ENCODE measurements at regions not wholly inside any gene's neighbourhood (a gene's known extent, or its start where the extent isn't known, plus 50 kb on each side); places are given as distances from the start of the nearest gene placed in this dataset.

DNA sequence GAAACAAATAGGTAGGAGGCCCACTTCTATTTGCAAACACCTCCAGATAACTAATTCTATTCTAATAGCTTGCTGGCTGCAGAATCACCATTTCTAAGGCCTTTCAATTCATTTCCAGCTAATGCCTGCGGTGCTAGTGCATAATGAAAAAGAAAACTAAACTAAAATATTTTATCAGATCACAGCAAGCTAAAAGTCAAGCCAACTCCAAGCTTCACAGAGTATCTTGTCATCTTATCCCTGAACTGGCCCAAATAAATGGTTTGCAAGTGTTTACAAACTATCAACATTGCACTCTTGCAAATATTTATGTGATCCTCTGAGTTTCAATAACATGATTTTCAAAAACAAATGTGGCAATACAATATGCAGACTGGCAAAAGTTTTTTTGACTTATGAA is 166.0 kb downstream of the IPMK start:
- intact Hi-C loops (cut with micrococcal nuclease; ENCODE audit: unreplicated experiment) (no loop called here), in situ Hi-C loops (cut with HindIII; ENCODE audit: extremely low pct_ligation_motif_present, low pct_unique_long_range_greater_than_20kb) (no loop called here)
- no TSS peak for BruUV-seq (replicated peaks)
- H3K9me3 ChIP-seq (ENCODE audit: low read length) = no peaks in the 10 kb centered on the region
- CTCF ChIA-PET (ENCODE audit: low intra/inter-chr PET ratio, low total read pairs) = no interaction called here
- POLR2A ChIA-PET = no interaction called here
- H3K36me3 ChIP-seq (replicated peaks in 1 of 2; ENCODE audit: control insufficient read depth in 1 of 2, insufficient read depth in 2 of 2, low read length in 2 of 2) = no peaks in the 10 kb centered on the region
- TF ChIP-seq, protein P1, sequence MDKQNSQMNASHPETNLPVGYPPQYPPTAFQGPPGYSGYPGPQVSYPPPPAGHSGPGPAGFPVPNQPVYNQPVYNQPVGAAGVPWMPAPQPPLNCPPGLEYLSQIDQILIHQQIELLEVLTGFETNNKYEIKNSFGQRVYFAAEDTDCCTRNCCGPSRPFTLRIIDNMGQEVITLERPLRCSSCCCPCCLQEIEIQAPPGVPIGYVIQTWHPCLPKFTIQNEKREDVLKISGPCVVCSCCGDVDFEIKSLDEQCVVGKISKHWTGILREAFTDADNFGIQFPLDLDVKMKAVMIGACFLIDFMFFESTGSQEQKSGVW (CRISPR knock-in tag; IDR thresholded peaks at IDR 0.05; ENCODE audit: borderline replicate concordance) = no peak
- no peak for TF ChIP-seq ZFYVE20 (CRISPR knock-in tag; IDR thresholded peaks at IDR 0.05; ENCODE audit: borderline replicate concordance, low read depth)
- TF ChIP-seq, protein P2, sequence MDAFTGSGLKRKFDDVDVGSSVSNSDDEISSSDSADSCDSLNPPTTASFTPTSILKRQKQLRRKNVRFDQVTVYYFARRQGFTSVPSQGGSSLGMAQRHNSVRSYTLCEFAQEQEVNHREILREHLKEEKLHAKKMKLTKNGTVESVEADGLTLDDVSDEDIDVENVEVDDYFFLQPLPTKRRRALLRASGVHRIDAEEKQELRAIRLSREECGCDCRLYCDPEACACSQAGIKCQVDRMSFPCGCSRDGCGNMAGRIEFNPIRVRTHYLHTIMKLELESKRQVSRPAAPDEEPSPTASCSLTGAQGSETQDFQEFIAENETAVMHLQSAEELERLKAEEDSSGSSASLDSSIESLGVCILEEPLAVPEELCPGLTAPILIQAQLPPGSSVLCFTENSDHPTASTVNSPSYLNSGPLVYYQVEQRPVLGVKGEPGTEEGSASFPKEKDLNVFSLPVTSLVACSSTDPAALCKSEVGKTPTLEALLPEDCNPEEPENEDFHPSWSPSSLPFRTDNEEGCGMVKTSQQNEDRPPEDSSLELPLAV (CRISPR knock-in tag; conservative IDR thresholded peaks at IDR 0.05; ENCODE audit: low read depth) = no peak
- TF ChIP-seq, protein P3, sequence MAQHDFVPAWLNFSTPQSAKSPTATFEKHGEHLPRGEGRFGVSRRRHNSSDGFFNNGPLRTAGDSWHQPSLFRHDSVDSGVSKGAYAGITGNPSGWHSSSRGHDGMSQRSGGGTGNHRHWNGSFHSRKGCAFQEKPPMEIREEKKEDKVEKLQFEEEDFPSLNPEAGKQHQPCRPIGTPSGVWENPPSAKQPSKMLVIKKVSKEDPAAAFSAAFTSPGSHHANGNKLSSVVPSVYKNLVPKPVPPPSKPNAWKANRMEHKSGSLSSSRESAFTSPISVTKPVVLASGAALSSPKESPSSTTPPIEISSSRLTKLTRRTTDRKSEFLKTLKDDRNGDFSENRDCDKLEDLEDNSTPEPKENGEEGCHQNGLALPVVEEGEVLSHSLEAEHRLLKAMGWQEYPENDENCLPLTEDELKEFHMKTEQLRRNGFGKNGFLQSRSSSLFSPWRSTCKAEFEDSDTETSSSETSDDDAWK (CRISPR knock-in tag; IDR thresholded peaks at IDR 0.05) = no peak
- TF ChIP-seq, protein P4, sequence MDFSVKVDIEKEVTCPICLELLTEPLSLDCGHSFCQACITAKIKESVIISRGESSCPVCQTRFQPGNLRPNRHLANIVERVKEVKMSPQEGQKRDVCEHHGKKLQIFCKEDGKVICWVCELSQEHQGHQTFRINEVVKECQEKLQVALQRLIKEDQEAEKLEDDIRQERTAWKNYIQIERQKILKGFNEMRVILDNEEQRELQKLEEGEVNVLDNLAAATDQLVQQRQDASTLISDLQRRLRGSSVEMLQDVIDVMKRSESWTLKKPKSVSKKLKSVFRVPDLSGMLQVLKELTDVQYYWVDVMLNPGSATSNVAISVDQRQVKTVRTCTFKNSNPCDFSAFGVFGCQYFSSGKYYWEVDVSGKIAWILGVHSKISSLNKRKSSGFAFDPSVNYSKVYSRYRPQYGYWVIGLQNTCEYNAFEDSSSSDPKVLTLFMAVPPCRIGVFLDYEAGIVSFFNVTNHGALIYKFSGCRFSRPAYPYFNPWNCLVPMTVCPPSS (IDR thresholded peaks at IDR 0.05) = no peak
- TF ChIP-seq NFATC3 (CRISPR knock-in tag; IDR thresholded peaks at IDR 0.05) = no peak
- no peaks in the 10 kb centered on the region for H3K79me2 ChIP-seq (ENCODE audit: insufficient read depth, low read length)
- H4K20me1 ChIP-seq (ENCODE audit: insufficient read depth, low read length) = no peaks in the 10 kb centered on the region
- no peak overlapping the region for H2AFZ ChIP-seq (ENCODE audit: low read length)
- H3K27me3 ChIP-seq (ENCODE audit: control insufficient read depth in 1 of 2, insufficient read depth in 2 of 2, low read length in 2 of 2) = no peaks in the 10 kb centered on the region
- no peak for FAIRE-seq
- WGBS (ENCODE audit: low lambda C conversion rate) = 4% methylated on average over 1 of the region's 1 CpG
- no peak for ATAC-seq
- DNase-seq (ENCODE audit: low spot score) = no peak
- no peaks in the 10 kb centered on the region for H3K4me1 ChIP-seq (ENCODE audit: insufficient read depth, low read length)
- H3K9ac ChIP-seq (ENCODE audit: insufficient read depth, low read depth, low read length) = no peak overlapping the region
- H3K4me2 ChIP-seq (ENCODE audit: low read depth, low read length) = no peak overlapping the region
- H3K4me3 ChIP-seq (replicated peaks in 1 of 3; ENCODE audit: insufficient read depth in 1 of 3, low read depth in 2 of 3, low read length in 3 of 3) = no peak overlapping the region
- no peak overlapping the region for H3K27ac ChIP-seq (ENCODE audit: extremely low read length, insufficient read depth, low read length)

Measured in HepG2 (cell line).